Endodermal cell (in vitro differentiated cells): ENCODE measurements at regions not wholly inside any gene's neighbourhood (a gene's known extent, or its start where the extent isn't known, plus 50 kb on each side); places are given as distances from the start of the nearest gene placed in this dataset.

Source experiments
- DNase-seq: peaks from one replicate; pipeline ENCODE4 v3.0.0-alpha.2; 2017
- H3K27ac ChIP-seq: 2 replicates; pipeline ENCODE4 v1.5.1; 2013; ENCODE audit warnings: mild to moderate bottlenecking, low read depth, low read length, moderate library complexity
- H3K27me3 ChIP-seq: 2 replicates; pipeline ENCODE4 v1.6.1; 2013; ENCODE audit warnings: mild to moderate bottlenecking, low read length, moderate library complexity; ENCODE audit not compliant: insufficient read depth, control insufficient read depth, poor library complexity, severe bottlenecking
- H3K36me3 ChIP-seq: 2 replicates; pipeline ENCODE4 v1.7.0; 2013; ENCODE audit warnings: mild to moderate bottlenecking, low read length, moderate library complexity; ENCODE audit not compliant: control insufficient read depth, insufficient read depth
- H3K4me1 ChIP-seq: one replicate; pipeline ENCODE4 v1.7.0; 2013; ENCODE audit warnings: low read length; ENCODE audit not compliant: control insufficient read depth, insufficient read depth
- H3K4me3 ChIP-seq: 2 replicates; pipeline ENCODE4 v1.5.1; 2013; ENCODE audit warnings: mild to moderate bottlenecking, low read length, moderate library complexity
- H3K9ac ChIP-seq: 2 replicates; pipeline ENCODE4 v1.6.1; 2013; ENCODE audit warnings: mild to moderate bottlenecking, low read length, moderate library complexity; ENCODE audit not compliant: poor library complexity, severe bottlenecking; ENCODE audit errors: extremely low read depth
- H3K9me3 ChIP-seq: 2 replicates; pipeline ENCODE4 v1.6.1; 2013; ENCODE audit warnings: mild to moderate bottlenecking, low read length, moderate library complexity; ENCODE audit not compliant: control insufficient read depth
- H3K27ac Mint-ChIP-seq: 2 replicates; pipeline ENCODE4 v1.8.0; 2020; ENCODE audit warnings: mixed read lengths
- H3K27me3 Mint-ChIP-seq: 2 replicates; pipeline ENCODE4 v1.8.0; 2021; ENCODE audit warnings: mild to moderate bottlenecking, mixed read lengths; ENCODE audit not compliant: insufficient read depth
- H3K36me3 Mint-ChIP-seq: 2 replicates; pipeline ENCODE4 v1.8.0; 2020; ENCODE audit warnings: low read depth, mixed read lengths
- H3K4me1 Mint-ChIP-seq: 2 replicates; pipeline ENCODE4 v1.8.0; 2020; ENCODE audit warnings: mixed read lengths
- H3K4me3 Mint-ChIP-seq: 2 replicates; pipeline ENCODE4 v1.8.0; 2020; ENCODE audit warnings: mild to moderate bottlenecking, moderate library complexity, mixed read lengths
- H3K9me3 Mint-ChIP-seq: 2 replicates; pipeline ENCODE4 v1.8.0; 2020; ENCODE audit warnings: mild to moderate bottlenecking, mixed read lengths
- WGBS, 2 experiments: methylation state at CpG; one replicate each; pipeline versions ENCODE4 v1.1.5 to v1.1.7; 2013; ENCODE audit warnings: missing lambda C conversion rate in 2 of 2, mixed read lengths in 1 of 2; ENCODE audit not compliant: insufficient coverage in 1 of 2, insufficient read length in 1 of 2; 5-methylcytosine and 5-hydroxymethylcytosine counted together
- TF ChIP-seq, protein P1 (sequence below): fragments of 200-600 bp; sonication (generic); conservative IDR thresholded peaks from 2 replicates; pipeline ENCODE4 v1.5.0; 2021; ENCODE audit warnings: antibody characterized with exemption, mild to moderate bottlenecking

DNA sequence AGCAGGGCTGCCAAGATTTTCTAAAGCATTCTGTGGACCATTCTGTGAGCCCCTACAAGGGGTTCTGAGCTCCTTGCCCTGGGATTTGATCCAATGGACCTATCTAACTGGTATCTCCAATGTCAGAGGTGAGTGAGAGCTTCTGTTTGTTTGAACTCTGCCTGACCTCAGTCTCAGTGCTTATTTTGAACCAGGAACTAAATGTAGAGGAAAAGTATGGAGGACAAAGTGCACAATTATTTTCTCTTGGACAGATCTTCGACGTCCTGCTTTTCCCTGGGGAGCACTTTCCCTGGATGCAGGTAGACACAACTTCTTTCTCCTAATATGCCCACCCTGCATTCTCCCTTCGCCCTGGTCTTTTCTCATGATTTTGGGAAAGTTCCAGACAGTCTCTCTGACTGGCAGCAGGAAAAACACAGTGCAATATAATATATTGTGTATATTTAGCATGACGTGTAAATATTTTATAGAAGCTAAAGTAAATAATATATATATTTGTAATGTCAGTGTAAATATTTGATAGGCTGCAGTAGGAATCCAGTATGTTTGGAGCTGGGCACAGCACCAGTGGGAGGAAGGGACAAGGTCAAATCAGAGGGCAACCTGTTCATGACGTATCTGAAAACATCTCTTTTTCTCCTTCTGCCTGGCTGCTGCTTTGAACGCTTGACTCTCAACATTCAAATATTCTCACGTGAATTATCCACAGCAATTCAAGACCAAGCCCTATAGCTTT is 184.0 kb upstream of the LYZL1 start:
- Histone ChIP-seq H3K4me3 (peak overlapping the region; percentile 37), H3K9me3 (peaks cover 15% of the 10 kb centered on the region), H3K27me3 (no peaks in the 10 kb centered on the region), H3K9ac (no peak overlapping the region), H3K27ac (no peak overlapping the region), H3K36me3 (no peaks in the 10 kb centered on the region), H3K4me1 (peaks cover 33% of the 10 kb centered on the region)
- Mint-ChIP-seq H3K9me3 (peaks cover 11% of the 10 kb centered on the region), H3K27me3 (no peaks in the 10 kb centered on the region), H3K36me3 (no peaks in the 10 kb centered on the region), H3K4me3 (no peak overlapping the region), H3K27ac (no peak overlapping the region), H3K4me1 (peaks cover 50% of the 10 kb centered on the region)
- no peak for DNase-seq
- 91 to 95% methylated on average over 3 to 6 of the region's 7 CpGs for WGBS, 2 experiments
- TF ChIP-seq, protein P1, sequence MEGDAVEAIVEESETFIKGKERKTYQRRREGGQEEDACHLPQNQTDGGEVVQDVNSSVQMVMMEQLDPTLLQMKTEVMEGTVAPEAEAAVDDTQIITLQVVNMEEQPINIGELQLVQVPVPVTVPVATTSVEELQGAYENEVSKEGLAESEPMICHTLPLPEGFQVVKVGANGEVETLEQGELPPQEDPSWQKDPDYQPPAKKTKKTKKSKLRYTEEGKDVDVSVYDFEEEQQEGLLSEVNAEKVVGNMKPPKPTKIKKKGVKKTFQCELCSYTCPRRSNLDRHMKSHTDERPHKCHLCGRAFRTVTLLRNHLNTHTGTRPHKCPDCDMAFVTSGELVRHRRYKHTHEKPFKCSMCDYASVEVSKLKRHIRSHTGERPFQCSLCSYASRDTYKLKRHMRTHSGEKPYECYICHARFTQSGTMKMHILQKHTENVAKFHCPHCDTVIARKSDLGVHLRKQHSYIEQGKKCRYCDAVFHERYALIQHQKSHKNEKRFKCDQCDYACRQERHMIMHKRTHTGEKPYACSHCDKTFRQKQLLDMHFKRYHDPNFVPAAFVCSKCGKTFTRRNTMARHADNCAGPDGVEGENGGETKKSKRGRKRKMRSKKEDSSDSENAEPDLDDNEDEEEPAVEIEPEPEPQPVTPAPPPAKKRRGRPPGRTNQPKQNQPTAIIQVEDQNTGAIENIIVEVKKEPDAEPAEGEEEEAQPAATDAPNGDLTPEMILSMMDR, result no peak

DNA sequence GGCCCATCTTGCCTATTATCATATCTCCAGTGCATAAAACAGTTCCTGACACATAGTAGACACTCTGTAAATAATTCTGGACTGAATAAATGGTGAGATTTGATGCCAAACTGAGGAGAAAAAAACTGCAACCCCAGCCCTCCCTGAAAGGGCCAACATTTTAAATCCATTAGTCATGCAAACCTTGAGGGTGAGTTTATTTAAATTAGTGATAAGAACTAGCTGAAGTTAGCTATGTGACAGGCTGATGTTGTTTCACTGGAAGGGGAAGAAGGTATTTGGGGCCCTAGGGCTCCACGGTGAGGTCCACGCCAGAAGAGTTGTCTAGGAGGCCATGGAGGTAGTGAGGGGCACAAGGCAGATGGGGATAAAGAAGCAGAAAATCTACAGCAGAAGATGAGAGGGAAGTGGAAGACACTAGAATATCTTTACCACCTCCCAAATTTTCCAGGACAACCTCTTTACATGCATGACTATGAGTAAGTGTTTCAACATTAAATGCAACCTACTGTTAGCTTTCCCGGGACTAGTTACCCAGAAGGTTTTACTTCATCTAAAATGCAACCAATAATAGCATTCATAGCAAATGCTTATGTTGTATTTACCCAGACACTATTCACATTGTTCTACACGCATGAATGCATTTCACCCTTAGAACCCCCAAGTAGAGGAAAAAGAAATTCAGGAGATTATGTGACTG is 183.2 kb upstream of the LYZL1 start:
- Histone ChIP-seq H3K9ac (no peak overlapping the region), H3K27me3 (no peaks in the 10 kb centered on the region), H3K4me1 (peaks cover 33% of the 10 kb centered on the region), H3K27ac (no peak overlapping the region), H3K4me3 (peak overlapping the region; percentile 37), H3K36me3 (no peaks in the 10 kb centered on the region), H3K9me3 (peaks cover 15% of the 10 kb centered on the region)
- Mint-ChIP-seq H3K27me3 (no peaks in the 10 kb centered on the region), H3K4me3 (no peak overlapping the region), H3K36me3 (no peaks in the 10 kb centered on the region), H3K27ac (no peak overlapping the region), H3K4me1 (peaks cover 50% of the 10 kb centered on the region), H3K9me3 (peaks cover 11% of the 10 kb centered on the region)
- TF ChIP-seq, protein P1, result no peak
- no peak for DNase-seq
- WGBS, 2 experiments, result 89 to 93% methylated on average over 2 to 4 of the region's 4 CpGs

DNA sequence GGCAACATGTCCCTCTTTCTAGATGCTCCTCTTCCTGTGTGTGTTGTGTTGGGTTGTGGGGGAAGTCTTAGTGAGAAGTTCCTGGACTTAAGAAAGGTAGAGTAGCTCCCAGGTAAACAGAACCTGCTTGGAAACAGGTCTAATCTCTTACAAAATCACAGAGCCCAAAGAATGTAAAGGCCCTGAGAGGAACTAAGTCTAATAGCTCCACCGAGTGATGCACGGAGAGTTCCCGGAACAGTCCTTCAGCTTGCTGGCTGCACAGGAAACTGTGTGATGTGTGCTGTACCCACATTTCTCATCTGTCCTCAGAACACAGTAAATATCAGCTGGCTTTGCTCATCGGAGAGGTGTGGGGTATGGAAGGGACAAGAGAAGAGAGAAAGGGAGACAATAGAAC is 182.6 kb upstream of the LYZL1 start:
- Mint-ChIP-seq H3K4me3 (no peak overlapping the region), H3K27ac (no peak overlapping the region), H3K36me3 (no peaks in the 10 kb centered on the region), H3K4me1 (peaks cover 48% of the 10 kb centered on the region), H3K27me3 (no peaks in the 10 kb centered on the region), H3K9me3 (peaks cover 11% of the 10 kb centered on the region)
- TF ChIP-seq, protein P1, result no peak
- Histone ChIP-seq H3K9me3 (peaks cover 15% of the 10 kb centered on the region), H3K4me3 (peak overlapping the region; percentile 37), H3K36me3 (no peaks in the 10 kb centered on the region), H3K9ac (peak overlapping the region; percentile 7), H3K4me1 (peaks cover 28% of the 10 kb centered on the region), H3K27ac (no peak overlapping the region), H3K27me3 (no peaks in the 10 kb centered on the region)
- no peak for DNase-seq
- WGBS, 2 experiments, result 91% methylated on average over 4 of the region's 4 CpGs; no CpG with 5 or more reads in 1 of the 2 experiments
